ENCODE measurements at regions not wholly inside any gene's neighbourhood (a gene's known extent, or its start where the extent isn't known, plus 50 kb on each side); places are given as distances from the start of the nearest gene placed in this dataset.
"Not testable (repeated sequence)": the region's sequence is repeated elsewhere in the genome, so short reads cannot be mapped to it uniquely, and the experiment has no call there.

GRCh38 chr7:119908948-119909347, 364.0 kb upstream of the KCND2 start:
- DNase-seq (ENCODE audit: low spot score, unreplicated experiment), result no peak
- Mint-ChIP-seq H3K4me3 (ENCODE audit: low read depth) (no peak overlapping the region), H3K36me3 (ENCODE audit: insufficient read depth) (no peaks in the 10 kb centered on the region), H3K27me3 (no peaks in the 10 kb centered on the region), H3K9me3 (ENCODE audit: low read depth) (peaks cover 2% of the 10 kb centered on the region), H3K4me1 (ENCODE audit: low read depth) (no peaks in the 10 kb centered on the region), H3K27ac (no peak overlapping the region)
- no peak for TF ChIP-seq CTCF (IDR thresholded peaks at IDR 0.05; ENCODE audit: unreplicated experiment)

GRCh38 chr7:119914119-119914518, 358.9 kb upstream of the KCND2 start:
- not testable (repeated sequence) for H3K36me3 Mint-ChIP-seq (ENCODE audit: insufficient read depth); H3K4me3 Mint-ChIP-seq (ENCODE audit: low read depth); H3K4me1 Mint-ChIP-seq (ENCODE audit: low read depth); H3K9me3 Mint-ChIP-seq (ENCODE audit: low read depth); H3K27ac Mint-ChIP-seq; DNase-seq (ENCODE audit: low spot score, unreplicated experiment); H3K27me3 Mint-ChIP-seq

GRCh38 chr7:119916501-119916900, 356.5 kb upstream of the KCND2 start:
- Mint-ChIP-seq H3K4me3 (ENCODE audit: low read depth) (no peak overlapping the region), H3K36me3 (ENCODE audit: insufficient read depth) (no peaks in the 10 kb centered on the region), H3K4me1 (ENCODE audit: low read depth) (no peaks in the 10 kb centered on the region), H3K9me3 (ENCODE audit: low read depth) (peaks cover 4% of the 10 kb centered on the region), H3K27me3 (no peaks in the 10 kb centered on the region), H3K27ac (no peak overlapping the region)
- no peak for DNase-seq (ENCODE audit: low spot score, unreplicated experiment)
- TF ChIP-seq CTCF (IDR thresholded peaks at IDR 0.05; ENCODE audit: unreplicated experiment), result no peak

GRCh38 chr7:119918185-119918584, 354.8 kb upstream of the KCND2 start:
- Mint-ChIP-seq H3K27me3 (no peaks in the 10 kb centered on the region), H3K9me3 (ENCODE audit: low read depth) (peaks cover 4% of the 10 kb centered on the region), H3K4me1 (ENCODE audit: low read depth) (no peaks in the 10 kb centered on the region), H3K4me3 (ENCODE audit: low read depth) (no peak overlapping the region), H3K27ac (no peak overlapping the region), H3K36me3 (ENCODE audit: insufficient read depth) (no peaks in the 10 kb centered on the region)
- no peak for TF ChIP-seq CTCF (IDR thresholded peaks at IDR 0.05; ENCODE audit: unreplicated experiment)
- no peak for DNase-seq (ENCODE audit: low spot score, unreplicated experiment)

GRCh38 chr7:119919986-119920385, 353.0 kb upstream of the KCND2 start:
- Mint-ChIP-seq H3K4me1 (ENCODE audit: low read depth) (no peaks in the 10 kb centered on the region), H3K4me3 (ENCODE audit: low read depth) (no peak overlapping the region), H3K27me3 (no peaks in the 10 kb centered on the region), H3K9me3 (ENCODE audit: low read depth) (peaks cover under 1% of the 10 kb centered on the region), H3K27ac (no peak overlapping the region), H3K36me3 (ENCODE audit: insufficient read depth) (no peaks in the 10 kb centered on the region)
- no peak for DNase-seq (ENCODE audit: low spot score, unreplicated experiment)
- TF ChIP-seq CTCF (IDR thresholded peaks at IDR 0.05; ENCODE audit: unreplicated experiment), result no peak

- DNase-seq (ENCODE audit: low spot score, unreplicated experiment), result no peak
- no peaks in the 10 kb centered on the region for H3K4me1 Mint-ChIP-seq (ENCODE audit: low read depth)
- TF ChIP-seq CTCF (IDR thresholded peaks at IDR 0.05; ENCODE audit: unreplicated experiment), result no peak
- H3K27ac Mint-ChIP-seq, result no peak overlapping the region
- H3K36me3 Mint-ChIP-seq (ENCODE audit: insufficient read depth), result no peaks in the 10 kb centered on the region
- peaks cover 3% of the 10 kb centered on the region for H3K9me3 Mint-ChIP-seq (ENCODE audit: low read depth)
- H3K4me3 Mint-ChIP-seq (ENCODE audit: low read depth), result no peak overlapping the region
- no peaks in the 10 kb centered on the region for H3K27me3 Mint-ChIP-seq
Observed at GRCh38 chr7:119925581-119926289, 347.2 kb upstream of the KCND2 start.
